Right lobe of liver (tissue), 6 donors: ENCODE measurements at regions not wholly inside any gene's neighbourhood (a gene's known extent, or its start where the extent isn't known, plus 50 kb on each side); places are given as distances from the start of the nearest gene placed in this dataset.

Source experiments
- ATAC-seq, 4 donors: fragments of 200-7000 bp; cut with Tn5 transposase; one replicate each; pipeline ENCODE4 v1.9.1; 2020; ENCODE audit warnings: mild to moderate bottlenecking in 4 of 4, moderate library complexity in 4 of 4
- DNase-seq, 3 donors: peaks; one replicate each; pipeline ENCODE4 v3.0.0-alpha.2; 2020
- H3K27ac ChIP-seq, 3 donors: fragments of 200-600 bp; one replicate each; pipeline ENCODE4 v1.8.0; 2022
- H3K27me3 ChIP-seq, 2 donors: fragments of 200-600 bp; one replicate each; pipeline ENCODE4 v1.8.0; 2022
- H3K36me3 ChIP-seq, 4 donors: fragments of 200-600 bp; sonication (generic) in 1 of 4; one replicate each; pipeline versions ENCODE4 v1.5.1 to v1.8.0; 2017 to 2022; ENCODE audit warnings: control low read depth in 1 of 4
- H3K4me1 ChIP-seq, 4 donors: fragments of 200-600 bp; sonication (generic) in 1 of 4; one replicate each; pipeline versions ENCODE4 v1.5.1 to v1.8.0; 2017 to 2022; ENCODE audit warnings: control low read depth in 1 of 4
- H3K4me3 ChIP-seq, 3 donors: fragments of 200-600 bp; one replicate each; pipeline ENCODE4 v1.8.0; 2022
- H3K9me3 ChIP-seq, 4 donors: fragments of 200-600 bp; sonication (generic) in 1 of 4; one replicate each; pipeline versions ENCODE4 v1.5.1 to v1.8.0; 2017 to 2022; ENCODE audit warnings: control low read depth in 1 of 4
- CTCF ChIP-seq, 4 donors: fragments of 200-600 bp in 3 of 4; fragments of 450-650 bp in 1 of 4; IDR thresholded peaks; one replicate each; pipeline versions ENCODE4 v1.5.1 to v1.8.0; 2016 to 2022; ENCODE audit warnings: antibody characterized with exemption in 4 of 4, mild to moderate bottlenecking in 2 of 4
- POLR2A ChIP-seq: fragments of 450-650 bp; IDR thresholded peaks from one replicate; pipeline ENCODE4 v1.6.1; 2017; ENCODE audit warnings: antibody characterized with exemption, mild to moderate bottlenecking
- whole genome bisulfite sequencing: methylation state at CpG from one replicate; pipeline ENCODE4 v1.1.6; 2018; ENCODE audit warnings: low coverage, low lambda C conversion rate; ENCODE audit not compliant: insufficient coverage; ENCODE audit errors: missing lambda C conversion rate; 5-methylcytosine and 5-hydroxymethylcytosine counted together
- intact Hi-C, 2 donors: fragments of 100-400 bp; cut with DNase I; formaldehyde crosslinking; loops; one replicate each; pipeline versions ENCODE4 v1.11.2 to v1.14.1; 2022
- donor health status: DM: no; HTN: yes; CAD: no.
- donor health status: DM: no; HTN: no; CAD: no.
- donor health status: DM: no; HTN: no; CAD: no.
- donor health status: DM: no; HTN: yes; CAD: no.
- donor health status: DM: no; HTN: yes; CAD: no.

GRCh38 chr5:122222580-122222979, 89.5 kb upstream of the SNCAIP start:
- DNase-seq, result no peak
- H3K36me3 ChIP-seq, result no peaks in the 10 kb centered on the region
- no peaks in the 10 kb centered on the region for H3K4me1 ChIP-seq
- 83% methylated on average over 3 of the region's 6 CpGs for WGBS
- no peak for ATAC-seq
- no peak for TF ChIP-seq CTCF (IDR thresholded peaks at IDR 0.05)
- TF ChIP-seq POLR2A, result no peak
- no peaks in the 10 kb centered on the region for H3K27me3 ChIP-seq
- no peaks in the 10 kb centered on the region for H3K9me3 ChIP-seq
- no peak overlapping the region for H3K4me3 ChIP-seq
- H3K27ac ChIP-seq, result no peak overlapping the region
- intact Hi-C loops, result no loop called here

GRCh38 chr5:122228728-122229392, 83.2 kb upstream of the SNCAIP start:
- 74% methylated on average over 7 of the region's 11 CpGs for WGBS
- DNase-seq, result no peak
- no peaks in the 10 kb centered on the region for H3K4me1 ChIP-seq
- ATAC-seq, result no peak
- H3K36me3 ChIP-seq, result no peaks in the 10 kb centered on the region
- intact Hi-C loops, result no loop called here
- H3K4me3 ChIP-seq, result no peak overlapping the region
- H3K9me3 ChIP-seq, result no peaks in the 10 kb centered on the region
- H3K27ac ChIP-seq, result no peak overlapping the region
- TF ChIP-seq CTCF (IDR thresholded peaks at IDR 0.05) (no peak), POLR2A (no peak)
- H3K27me3 ChIP-seq, result no peaks in the 10 kb centered on the region

GRCh38 chr5:122229551-122229950, 82.5 kb upstream of the SNCAIP start:
- H3K27me3 ChIP-seq, result no peaks in the 10 kb centered on the region
- H3K9me3 ChIP-seq, result no peaks in the 10 kb centered on the region
- WGBS, result 70% methylated on average over 5 of the region's 5 CpGs
- no peaks in the 10 kb centered on the region for H3K4me1 ChIP-seq
- no peak for TF ChIP-seq POLR2A
- no peak overlapping the region for H3K27ac ChIP-seq
- no peak overlapping the region for H3K4me3 ChIP-seq
- ATAC-seq, result no peak
- DNase-seq, result no peak
- intact Hi-C loops, result no loop called here
- H3K36me3 ChIP-seq, result no peaks in the 10 kb centered on the region

GRCh38 chr5:122236270-122237040, 75.6 kb upstream of the SNCAIP start:
- Histone ChIP-seq H3K4me3 (no peak overlapping the region), H3K27me3 (no peaks in the 10 kb centered on the region), H3K4me1 (no peaks in the 10 kb centered on the region), H3K9me3 (no peaks in the 10 kb centered on the region), H3K27ac (no peak overlapping the region), H3K36me3 (no peaks in the 10 kb centered on the region)
- TF ChIP-seq CTCF (IDR thresholded peaks at IDR 0.05) (no peak), POLR2A (no peak)
- intact Hi-C loops, result no loop called here
- 58% methylated on average over 2 of the region's 2 CpGs for WGBS
- ATAC-seq (no peak), DNase-seq (no peak)

- no peaks in the 10 kb centered on the region for H3K4me1 ChIP-seq
- intact Hi-C loops, result no loop called here
- TF ChIP-seq POLR2A (no peak), CTCF (IDR thresholded peaks at IDR 0.05) (no peak)
Measured at GRCh38 chr5:122237906-122238305, 74.1 kb upstream of the SNCAIP start.

More at GRCh38 chr5:122237906-122238305, 74.1 kb upstream of the SNCAIP start:
- WGBS, result 57% methylated on average over 1 of the region's 1 CpG
- no peaks in the 10 kb centered on the region for H3K27me3 ChIP-seq
- no peak overlapping the region for H3K4me3 ChIP-seq
- ATAC-seq, result no peak
- H3K9me3 ChIP-seq, result no peaks in the 10 kb centered on the region
- no peak overlapping the region for H3K27ac ChIP-seq
- no peak for DNase-seq
- no peaks in the 10 kb centered on the region for H3K36me3 ChIP-seq
